Psoas muscle (tissue), 7 donors: ENCODE measurements at regions not wholly inside any gene's neighbourhood (a gene's known extent, or its start where the extent isn't known, plus 50 kb on each side); places are given as distances from the start of the nearest gene placed in this dataset.

Source experiments
- ATAC-seq, 4 donors: fragments of 200-7000 bp; cut with Tn5 transposase; one replicate each; pipeline ENCODE4 v1.9.1; 2020; ENCODE audit warnings: moderate library complexity in 3 of 4, mild to moderate bottlenecking in 2 of 4
- DNase-seq, 2 donors: peaks; one replicate each; pipeline ENCODE4 v3.0.0-alpha.2; 2020
- H3K27ac ChIP-seq: fragments of 200-600 bp; one replicate; pipeline ENCODE4 v1.8.0; 2022
- H3K27me3 ChIP-seq, 3 donors: fragments of 200-600 bp in 1 of 3; one replicate each; pipeline versions ENCODE4 v1.6.1 to v1.8.0; 2013 to 2022; ENCODE audit warnings: low read length in 2 of 3, mild to moderate bottlenecking in 2 of 3, moderate library complexity in 1 of 3; ENCODE audit not compliant: insufficient read depth in 3 of 3
- H3K36me3 ChIP-seq, 2 donors: fragments of 200-600 bp in 1 of 2; one replicate each; pipeline versions ENCODE4 v1.6.1 to v1.8.0; 2013 to 2022; ENCODE audit warnings: low read depth in 1 of 2, mild to moderate bottlenecking in 1 of 2, moderate library complexity in 1 of 2; ENCODE audit not compliant: insufficient read depth in 1 of 2
- H3K4me1 ChIP-seq: fragments of 200-600 bp; one replicate; pipeline ENCODE4 v1.8.0; 2022
- H3K4me3 ChIP-seq: fragments of 200-600 bp; one replicate; pipeline ENCODE4 v1.8.0; 2022; ENCODE audit warnings: mild to moderate bottlenecking
- H3K9me3 ChIP-seq: fragments of 200-600 bp; one replicate; pipeline ENCODE4 v1.8.0; 2022
- CTCF ChIP-seq: fragments of 200-600 bp; IDR thresholded peaks from one replicate; pipeline ENCODE4 v1.8.0; 2022; ENCODE audit warnings: antibody characterized with exemption
- WGBS, 3 donors: extraction: QIAGEN DNeasy Blood & Tissue Kit; methylation state at CpG; one replicate each; pipeline versions ENCODE4 v1.1.6 to v1.1.7; 2013; 5-methylcytosine and 5-hydroxymethylcytosine counted together
- intact Hi-C, 2 donors: fragments of 100-400 bp; cut with DNase I; formaldehyde crosslinking; loops; one replicate each; pipeline versions ENCODE4 v1.11.0 to v1.14.2; 2022
- donor health status: healthy with polysubstance abuse.
- donor health status: DM: no; HTN: no; CAD: no; lungs with moderate emphysema.
- donor health status: Bipolar disorder and iron deficiency.
- donor health status: healthy.
- donor health status: DM: yes; HTN: yes; CAD: no.
- donor health status: DM: no; HTN: no; CAD: no.
- donor health status: DM: yes; HTN: yes; CAD: no.

GRCh38 chr6:144474290-144474689 is 189.2 kb downstream of the UTRN start:
- ATAC-seq (no peak), DNase-seq (no peak)
- 96 to 100% (median 97%) methylated on average over 1 of the region's 1 CpG for WGBS, 3 donors
- Histone ChIP-seq H3K27ac (no peak overlapping the region), H3K36me3 (peaks cover 0 to 28% of the 10 kb centered on the region in 2 donors), H3K4me3 (no peak overlapping the region), H3K9me3 (no peaks in the 10 kb centered on the region), H3K27me3 (no peaks in the 10 kb centered on the region), H3K4me1 (peaks cover 18% of the 10 kb centered on the region)
- no peak for TF ChIP-seq CTCF
- intact Hi-C loops = loop anchor here in 1 of 2 donors (10.0 kb wide), 1 partner anchor 259 kb away; no protein-coding TSS in a partner anchor

GRCh38 chr6:144474904-144475303 is 189.8 kb downstream of the UTRN start:
- Histone ChIP-seq H3K9me3 (no peaks in the 10 kb centered on the region), H3K36me3 (peaks cover 0 to 28% of the 10 kb centered on the region in 2 donors), H3K4me3 (no peak overlapping the region), H3K27me3 (no peaks in the 10 kb centered on the region), H3K27ac (no peak overlapping the region), H3K4me1 (peaks cover 24% of the 10 kb centered on the region)
- DNase-seq = no peak
- TF ChIP-seq CTCF = no peak
- ATAC-seq = no peak
- intact Hi-C loops = loop anchor here (5.0 to 10.0 kb wide), 2 partner anchors 188 to 260 kb away; partner anchors contain the start of gene UTRN (in 2 of the 2)

GRCh38 chr6:144475411-144475810 is 190.3 kb downstream of the UTRN start:
- intact Hi-C loops = loop anchor here (5.0 to 10.0 kb wide), 2 partner anchors 188 to 261 kb away; partner anchors contain the start of gene UTRN (in 2 of the 2)
- H3K27ac ChIP-seq = no peak overlapping the region
- no peaks in the 10 kb centered on the region for H3K27me3 ChIP-seq
- TF ChIP-seq CTCF = no peak
- peaks cover 0 to 33% of the 10 kb centered on the region in 2 donors for H3K36me3 ChIP-seq
- DNase-seq (no peak), ATAC-seq (no peak)
- H3K4me3 ChIP-seq = no peak overlapping the region
- peaks cover 27% of the 10 kb centered on the region for H3K4me1 ChIP-seq
- no peaks in the 10 kb centered on the region for H3K9me3 ChIP-seq

GRCh38 chr6:144476286-144476685 is 191.2 kb downstream of the UTRN start:
- H3K36me3 ChIP-seq = peaks cover 0 to 36% of the 10 kb centered on the region in 2 donors
- no peak for TF ChIP-seq CTCF
- no peak overlapping the region for H3K27ac ChIP-seq
- H3K4me1 ChIP-seq = peaks cover 27% of the 10 kb centered on the region
- H3K4me3 ChIP-seq = no peak overlapping the region
- DNase-seq = no peak
- no peaks in the 10 kb centered on the region for H3K27me3 ChIP-seq
- WGBS, 3 donors = 92 to 96% (median 94%) methylated on average over 3 of the region's 3 CpGs
- intact Hi-C loops = loop anchor here (2.0 to 10.0 kb wide), 3 partner anchors 75 to 261 kb away; partner anchors contain the start of gene UTRN (in 2 of the 2)
- H3K9me3 ChIP-seq = no peaks in the 10 kb centered on the region
- ATAC-seq = no peak

- DNase-seq = no peak
- intact Hi-C loops = loop anchor here (2.0 to 10.0 kb wide), 3 partner anchors 77 to 263 kb away; partner anchors contain the start of gene UTRN (in 2 of the 2)
- H3K27ac ChIP-seq = no peak overlapping the region
- peaks cover 0 to 32% of the 10 kb centered on the region in 2 donors for H3K36me3 ChIP-seq
- H3K27me3 ChIP-seq = no peaks in the 10 kb centered on the region
- H3K4me3 ChIP-seq = no peak overlapping the region
- no peaks in the 10 kb centered on the region for H3K9me3 ChIP-seq
- ATAC-seq = no peak
- WGBS, 3 donors = 88 to 96% (median 94%) methylated on average over 1 of the region's 1 CpG
- H3K4me1 ChIP-seq = peaks cover 27% of the 10 kb centered on the region
- no peak for TF ChIP-seq CTCF
Observed at GRCh38 chr6:144477396-144477795, 192.3 kb downstream of the UTRN start.
